Endothelial cell of umbilical vein (primary cell): ENCODE measurements at regions not wholly inside any gene's neighbourhood (a gene's known extent, or its start where the extent isn't known, plus 50 kb on each side); places are given as distances from the start of the nearest gene placed in this dataset.

Source experiments
- BruUV-seq: library from RNA; stranded (reverse); fragments of 400-500 nt; replicated peaks from 2 replicates; lab custom pipeline; 2021; lab: Mats Ljungman, UMichigan
- CTCF ChIA-PET: fragments of 300-600, 350-600 bp; sonication (Branson Sonifier 250); formaldehyde crosslinking; loops from one replicate; lab custom pipeline; 2021; ENCODE audit warnings: antibody characterized with exemption, inconsistent platforms; lab: Charles Lee
- POLR2A ChIA-PET: fragments of 300-600, 350-600 bp; sonication (Branson Sonifier 250); formaldehyde crosslinking; loops from one replicate; lab custom pipeline; 2021; ENCODE audit warnings: antibody characterized with exemption, inconsistent platforms; lab: Charles Lee
- DNase-seq: peaks from one replicate; pipeline ENCODE4 v3.0.0-alpha.2; 2011; ENCODE audit warnings: low read depth, low spot score
- FAIRE-seq: peaks from 2 replicates; lab custom pipeline; 2011; peaks lifted over from hg19 to GRCh38; lab: Jason Lieb, UNC
- H2AFZ ChIP-seq: 2 replicates; pipeline ENCODE4 v1.6.0; 2012; ENCODE audit warnings: low read depth, low read length, control low read depth, inconsistent platforms
- H3K27ac ChIP-seq: 2 replicates; pipeline ENCODE4 v1.5.1; 2011; ENCODE audit warnings: low read depth, mild to moderate bottlenecking, control low read depth, low read length, moderate library complexity; ENCODE audit not compliant: insufficient read depth
- H3K27me3 ChIP-seq, 2 experiments: 2 replicates each; pipeline versions ENCODE4 v1.6.0 to v1.6.1; 2011; ENCODE audit warnings: low read length in 2 of 2, mixed read lengths in 1 of 2; ENCODE audit not compliant: control insufficient read depth in 2 of 2, insufficient read depth in 2 of 2
- H3K36me3 ChIP-seq, 2 experiments: 2 replicates in 1 of 2; 3 replicates in 1 of 2; pipeline ENCODE4 v1.5.1; 2011; ENCODE audit warnings: low read length in 2 of 2, mild to moderate bottlenecking in 1 of 2, moderate library complexity in 1 of 2; ENCODE audit not compliant: control insufficient read depth in 2 of 2, insufficient read depth in 2 of 2; ENCODE audit errors: extremely low read depth in 1 of 2
- H3K4me1 ChIP-seq: 3 replicates; pipeline ENCODE4 v1.5.1; 2011; ENCODE audit warnings: mild to moderate bottlenecking, low read length; ENCODE audit not compliant: control insufficient read depth, insufficient read depth; ENCODE audit errors: extremely low read depth
- H3K4me2 ChIP-seq: 2 replicates; pipeline ENCODE4 v1.6.1; 2011; ENCODE audit warnings: low read length, control low read depth, mixed read lengths; ENCODE audit not compliant: insufficient read depth
- H3K4me3 ChIP-seq, 3 experiments: fragments of 200-600 bp in 1 of 3; sonication (generic), shearing (Covaris generic) in 1 of 3; replicated peaks in 1 of 3; 2 replicates each; pipeline ENCODE4 v1.5.1; 2011 to 2016; ENCODE audit warnings: control low read depth in 3 of 3, low read length in 3 of 3, mild to moderate bottlenecking in 2 of 3, inconsistent platforms in 1 of 3, low read depth in 1 of 3, moderate library complexity in 1 of 3; ENCODE audit not compliant: insufficient read depth in 1 of 3
- H3K79me2 ChIP-seq: 2 replicates; pipeline ENCODE4 v1.6.0; 2012; ENCODE audit warnings: low read length, inconsistent platforms; ENCODE audit not compliant: control insufficient read depth, insufficient read depth
- H3K9ac ChIP-seq: replicated peaks from 2 replicates; pipeline ENCODE3; 2011; ENCODE audit warnings: low read length, control low read depth; ENCODE audit not compliant: insufficient read depth; ENCODE audit errors: extremely low read depth
- H3K9me1 ChIP-seq: replicated peaks from 3 replicates; pipeline ENCODE4 v1.6.0; 2011; ENCODE audit warnings: mild to moderate bottlenecking, low read length; ENCODE audit not compliant: control insufficient read depth, insufficient read depth; ENCODE audit errors: extremely low read depth
- H3K9me3 ChIP-seq: replicated peaks from 2 replicates; pipeline ENCODE4 v1.5.1; 2012; ENCODE audit warnings: low read length, inconsistent platforms; ENCODE audit not compliant: control insufficient read depth, insufficient read depth
- H4K20me1 ChIP-seq: replicated peaks from 2 replicates; pipeline ENCODE3; 2011; ENCODE audit warnings: mild to moderate bottlenecking, low read length; ENCODE audit not compliant: control insufficient read depth, insufficient read depth; ENCODE audit errors: extremely low read depth
- EZH2 ChIP-seq: IDR thresholded peaks from 2 replicates; pipeline ENCODE4 v1.6.1; 2012; ENCODE audit warnings: borderline replicate concordance, low read depth, mild to moderate bottlenecking, moderate library complexity, low read length, inconsistent platforms; ENCODE audit not compliant: severe bottlenecking
- FOS ChIP-seq: IDR thresholded peaks from 2 replicates; pipeline ENCODE4 v1.6.1; 2011; ENCODE audit warnings: mild to moderate bottlenecking, low read length, moderate library complexity, borderline replicate concordance; ENCODE audit not compliant: insufficient read depth
- GATA2 ChIP-seq: IDR thresholded peaks from 2 replicates; pipeline ENCODE4 v1.7.0; 2011; ENCODE audit warnings: low read depth, mild to moderate bottlenecking, moderate library complexity, mixed read lengths, low read length; ENCODE audit not compliant: insufficient read length, insufficient read depth
- MYC ChIP-seq: IDR thresholded peaks from one replicate; pipeline ENCODE4 v1.6.1; 2011; ENCODE audit warnings: mild to moderate bottlenecking, low read depth, low read length
- POLR2AphosphoS5 ChIP-seq: IDR thresholded peaks from 2 replicates; pipeline ENCODE4 v1.6.1; 2012; ENCODE audit warnings: low read depth, mild to moderate bottlenecking, control low read depth, low read length, moderate library complexity; ENCODE audit not compliant: insufficient read depth
- dilution Hi-C: fragments of 300-500 bp; cut with MboI; formaldehyde crosslinking; loops from one replicate; pipeline ENCODE4 v1.15.0; 2019; ENCODE audit warnings: low sequenced_read_pairs; ENCODE audit not compliant: extremely low pct_ligation_motif_present
- intact Hi-C: fragments of 100-400 bp; cut with micrococcal nuclease; formaldehyde crosslinking; loops from one replicate; pipeline ENCODE4 v1.10.0; 2022
- TF ChIP-seq, protein P1 (sequence below): IDR thresholded peaks from 2 replicates; pipeline ENCODE4 v1.6.1; 2011; ENCODE audit not compliant: insufficient read depth, insufficient read length
- TF ChIP-seq, protein P2 (sequence below), 2 donors: IDR thresholded peaks; 1 replicate in 1 of 2; 2 replicates in 1 of 2; pipeline ENCODE4 v1.5.1; 2011; ENCODE audit warnings: low read length in 2 of 2, mild to moderate bottlenecking in 2 of 2, moderate library complexity in 2 of 2, control low read depth in 1 of 2, inconsistent platforms in 1 of 2, low read depth in 1 of 2; ENCODE audit not compliant: insufficient read depth in 1 of 2; ENCODE audit errors: extremely low read depth in 1 of 2

DNA sequence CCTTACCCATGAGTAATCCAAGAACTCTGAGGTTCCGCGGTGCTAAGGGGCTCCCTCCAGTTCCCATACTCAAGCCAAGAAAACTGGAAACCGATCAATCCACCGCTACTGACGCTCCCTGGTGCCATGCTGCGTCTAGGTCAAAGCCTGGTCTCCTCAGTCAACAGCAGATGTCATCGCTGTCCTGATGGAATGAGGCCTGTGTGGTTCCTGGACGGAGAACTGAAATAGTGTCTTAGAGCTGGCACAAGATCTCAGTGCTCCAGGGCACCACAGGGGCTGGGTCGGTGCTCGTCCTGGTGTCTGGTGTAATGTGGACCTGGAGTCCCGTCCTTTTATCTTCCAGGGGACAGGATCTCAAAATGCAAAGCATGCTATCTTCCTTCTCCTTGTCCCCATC, 373.9 kb upstream of the CFAP20DC start:
- ChIA-PET POLR2A (no interaction called here), CTCF (no interaction called here)
- Histone ChIP-seq H4K20me1 (no peaks in the 10 kb centered on the region), H3K9me1 (no peaks in the 10 kb centered on the region), H3K4me2 (no peak overlapping the region), H3K27me3 (no peaks in the 10 kb centered on the region), H3K9me3 (no peaks in the 10 kb centered on the region), H3K79me2 (no peaks in the 10 kb centered on the region), H3K9ac (no peak overlapping the region), H3K36me3 (no peaks in the 10 kb centered on the region), H3K27ac (no peak overlapping the region), H3K4me1 (no peaks in the 10 kb centered on the region), H3K4me3 (no peak overlapping the region), H2AFZ (no peak overlapping the region)
- BruUV-seq, result no TSS peak
- dilution Hi-C loops (no loop called here), intact Hi-C loops (no loop called here)
- FAIRE-seq (no peak), DNase-seq (no peak)
- no peak for TF ChIP-seq MYC
- TF ChIP-seq, protein P1, sequence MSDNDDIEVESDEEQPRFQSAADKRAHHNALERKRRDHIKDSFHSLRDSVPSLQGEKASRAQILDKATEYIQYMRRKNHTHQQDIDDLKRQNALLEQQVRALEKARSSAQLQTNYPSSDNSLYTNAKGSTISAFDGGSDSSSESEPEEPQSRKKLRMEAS, result no peak
- TF ChIP-seq, protein P2, sequence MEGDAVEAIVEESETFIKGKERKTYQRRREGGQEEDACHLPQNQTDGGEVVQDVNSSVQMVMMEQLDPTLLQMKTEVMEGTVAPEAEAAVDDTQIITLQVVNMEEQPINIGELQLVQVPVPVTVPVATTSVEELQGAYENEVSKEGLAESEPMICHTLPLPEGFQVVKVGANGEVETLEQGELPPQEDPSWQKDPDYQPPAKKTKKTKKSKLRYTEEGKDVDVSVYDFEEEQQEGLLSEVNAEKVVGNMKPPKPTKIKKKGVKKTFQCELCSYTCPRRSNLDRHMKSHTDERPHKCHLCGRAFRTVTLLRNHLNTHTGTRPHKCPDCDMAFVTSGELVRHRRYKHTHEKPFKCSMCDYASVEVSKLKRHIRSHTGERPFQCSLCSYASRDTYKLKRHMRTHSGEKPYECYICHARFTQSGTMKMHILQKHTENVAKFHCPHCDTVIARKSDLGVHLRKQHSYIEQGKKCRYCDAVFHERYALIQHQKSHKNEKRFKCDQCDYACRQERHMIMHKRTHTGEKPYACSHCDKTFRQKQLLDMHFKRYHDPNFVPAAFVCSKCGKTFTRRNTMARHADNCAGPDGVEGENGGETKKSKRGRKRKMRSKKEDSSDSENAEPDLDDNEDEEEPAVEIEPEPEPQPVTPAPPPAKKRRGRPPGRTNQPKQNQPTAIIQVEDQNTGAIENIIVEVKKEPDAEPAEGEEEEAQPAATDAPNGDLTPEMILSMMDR (IDR thresholded peaks at IDR 0.05; ENCODE audit: extremely low read depth in 1 of 2, insufficient read depth in 1 of 2, low read depth in 1 of 2, low read length in 2 of 2), result no peak
- TF ChIP-seq GATA2, result no peak
- TF ChIP-seq EZH2, result no peak
- TF ChIP-seq POLR2AphosphoS5, result no peak
- no peak for TF ChIP-seq FOS
